GM18867 (cell line): ENCODE measurements at regions not wholly inside any gene's neighbourhood (a gene's known extent, or its start where the extent isn't known, plus 50 kb on each side); places are given as distances from the start of the nearest gene placed in this dataset.

Experiments used
- ATAC-seq: cut with Tn5 transposase; IDR thresholded peaks from one replicate; pipeline ENCODE4 v1.9.1; 2021; ENCODE audit warnings: mild to moderate bottlenecking, moderate library complexity; ENCODE audit not compliant: unreplicated experiment

DNA sequence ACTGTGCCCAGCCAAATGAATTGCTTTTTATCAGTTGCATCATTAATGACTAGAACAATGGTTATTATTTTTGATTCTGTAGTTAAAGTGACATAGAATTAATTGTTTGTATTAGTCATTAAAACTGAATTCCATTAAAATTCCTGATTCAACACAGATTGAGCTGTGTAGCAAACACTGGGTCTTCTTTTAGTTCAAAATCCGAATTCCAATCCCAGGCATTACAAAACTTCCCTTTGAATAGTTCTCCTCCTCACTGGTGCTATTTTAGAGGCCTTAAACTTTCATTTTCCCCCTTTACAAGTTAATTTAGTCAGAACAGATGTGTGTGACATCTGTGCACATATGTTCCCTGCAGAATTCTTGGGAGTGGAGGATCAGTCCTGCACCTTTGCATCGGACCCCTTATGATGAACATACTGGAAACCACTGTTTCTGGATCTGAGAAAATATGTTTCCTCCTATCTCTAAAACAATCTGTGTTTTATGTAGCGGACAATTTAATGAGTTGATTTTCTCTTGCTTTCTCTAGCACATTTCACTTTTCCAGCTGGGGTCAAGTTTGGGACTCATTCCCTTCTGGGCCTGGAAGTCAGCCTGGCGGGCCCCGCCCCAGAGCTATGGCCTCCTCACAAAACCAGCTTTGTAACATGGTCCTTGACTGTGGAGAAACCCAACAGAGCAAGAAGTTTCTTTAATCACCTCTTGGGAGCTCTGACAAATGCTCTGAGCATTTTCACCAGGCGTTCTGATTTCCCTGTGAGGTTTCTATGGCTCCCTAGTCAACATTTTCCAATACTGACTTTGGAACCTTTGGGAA lies 87.9 kb upstream of the MAMDC2 start:
- no peak for ATAC-seq

DNA sequence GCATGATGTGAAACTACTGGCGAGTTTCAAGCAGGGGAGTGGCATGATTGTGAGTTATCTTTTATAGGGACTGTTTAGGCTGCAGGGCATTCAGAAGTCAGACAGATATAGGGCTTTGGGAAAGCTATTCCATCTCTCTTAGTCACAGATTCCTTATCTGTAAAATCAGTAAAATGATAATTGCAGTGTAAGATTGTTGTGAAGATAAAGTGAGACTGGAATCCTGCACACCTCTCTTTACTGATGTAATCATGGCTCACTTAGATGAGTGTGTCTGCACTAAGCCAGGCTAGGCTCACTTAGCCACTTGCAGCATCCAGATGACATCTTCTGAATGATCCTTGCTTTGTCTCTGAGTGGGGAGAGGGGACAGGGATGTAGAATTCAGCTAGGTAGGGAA lies 81.8 kb upstream of the MAMDC2 start:
- ATAC-seq: no peak

DNA sequence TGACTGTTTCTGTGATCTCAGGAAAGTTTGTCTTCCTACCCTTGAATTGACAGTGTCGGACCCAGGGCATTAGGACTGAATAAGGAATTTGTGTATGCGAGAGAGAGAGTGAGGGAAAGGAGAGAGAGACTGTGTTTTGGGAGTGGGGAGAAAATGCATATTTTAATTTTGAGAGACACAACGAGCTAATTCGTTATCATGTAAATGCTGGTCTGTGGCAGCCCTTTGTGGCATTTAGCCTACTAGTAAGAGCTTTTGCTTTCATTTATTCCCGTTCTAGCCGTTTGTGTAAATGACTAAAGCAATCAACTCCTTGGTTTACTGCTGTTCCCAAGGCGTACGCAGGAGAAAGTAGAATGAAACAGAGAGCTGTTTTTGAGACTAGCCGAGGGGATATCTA lies 79.8 kb upstream of the MAMDC2 start:
- ATAC-seq: no peak

DNA sequence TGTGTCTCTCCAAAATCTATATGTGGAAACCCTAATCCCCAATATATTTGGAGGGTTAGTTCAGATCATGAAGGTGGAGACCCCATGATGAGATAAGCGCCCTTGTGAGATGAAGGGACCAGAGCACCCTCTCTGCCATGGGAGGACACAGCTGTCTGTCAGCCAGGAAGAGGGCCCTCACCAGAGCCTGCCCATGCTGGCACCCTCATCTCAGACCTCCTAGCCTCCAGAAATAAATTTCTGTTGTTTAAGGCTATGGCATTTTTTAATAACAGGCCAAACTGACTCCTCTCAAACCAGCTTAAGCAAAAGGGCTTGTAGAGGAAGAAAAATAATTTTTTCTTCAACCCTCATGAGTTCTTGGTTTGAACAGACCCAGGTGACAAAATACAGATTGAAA lies 79.2 kb upstream of the MAMDC2 start:
- no peak for ATAC-seq

DNA sequence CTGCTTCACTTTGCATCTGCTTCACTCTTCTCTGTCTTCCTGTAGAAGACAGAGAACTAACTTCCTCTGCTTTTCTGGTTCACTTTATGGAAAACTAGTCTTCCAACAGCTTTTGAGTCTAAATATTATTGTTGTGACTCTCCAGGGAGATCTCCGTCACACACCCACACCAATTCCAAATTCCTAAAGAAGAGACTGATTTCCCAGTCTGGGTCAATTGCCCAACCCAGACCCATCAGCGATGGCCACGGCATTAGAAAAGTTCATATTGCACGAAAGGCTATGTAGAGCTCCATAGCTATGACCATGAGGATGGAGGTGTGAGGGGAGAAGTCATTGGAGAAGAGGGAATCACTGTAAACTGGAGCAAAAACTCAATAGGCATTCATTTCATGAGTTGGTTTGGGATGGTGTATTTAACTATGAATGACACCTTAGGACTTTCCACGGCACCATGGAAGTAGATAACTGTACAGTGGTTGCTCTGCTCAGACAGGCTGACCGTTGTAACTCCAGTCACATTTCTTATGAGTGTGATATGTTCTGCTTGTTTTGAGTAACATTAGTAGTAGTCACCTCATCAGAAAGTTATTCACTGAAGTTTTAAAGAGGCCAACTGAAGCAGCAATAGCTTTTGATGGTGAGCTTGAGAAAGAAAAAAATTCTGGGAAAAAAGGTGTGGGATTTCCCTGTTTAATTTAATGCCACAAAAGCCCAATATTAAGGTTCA lies 78.1 kb upstream of the MAMDC2 start:
- ATAC-seq: no peak

DNA sequence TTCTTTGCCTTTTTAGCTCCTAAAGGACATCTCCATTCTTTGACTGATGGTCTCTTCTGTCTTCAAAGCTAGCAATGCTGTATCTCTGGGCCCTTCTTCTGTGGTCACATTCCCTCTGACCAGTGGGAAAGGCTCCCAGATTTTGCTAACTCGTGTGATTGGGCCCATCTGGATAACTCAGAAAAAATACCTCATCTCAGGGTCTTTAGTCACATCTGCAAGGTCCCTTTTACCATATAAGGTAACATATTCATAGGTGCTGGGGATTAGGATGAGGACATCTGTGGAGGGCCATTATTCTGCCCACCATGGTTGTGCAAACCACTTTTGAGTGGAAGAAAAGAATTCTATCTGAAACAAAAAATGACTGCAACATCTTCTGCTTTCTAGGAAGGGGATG lies 76.3 kb upstream of the MAMDC2 start:
- ATAC-seq: no peak

DNA sequence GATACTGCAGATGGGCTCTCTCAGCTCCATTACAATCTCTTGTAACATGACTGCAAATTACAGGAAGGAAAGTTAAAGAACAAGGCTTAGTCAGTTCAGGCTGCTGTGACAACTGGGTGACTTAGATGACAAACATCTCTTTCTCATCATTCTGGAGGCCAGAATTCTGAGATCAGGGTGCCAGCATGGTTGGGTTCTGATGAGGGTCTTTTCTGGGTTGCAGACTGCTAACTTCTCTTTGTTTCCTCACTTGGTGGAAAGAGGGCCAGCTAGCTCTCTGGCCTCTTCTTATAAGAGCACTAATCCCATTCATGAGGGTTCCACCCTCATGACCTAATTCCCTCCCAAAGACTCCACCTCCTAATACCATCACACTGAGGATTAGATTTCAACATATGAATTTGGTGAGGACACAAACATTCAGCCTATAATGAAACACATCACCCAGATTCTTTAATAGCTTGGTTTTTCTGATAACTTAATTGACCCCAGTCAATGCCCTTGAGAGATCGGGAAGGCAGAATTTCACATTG lies 73.6 kb upstream of the MAMDC2 start:
- ATAC-seq: no peak

DNA sequence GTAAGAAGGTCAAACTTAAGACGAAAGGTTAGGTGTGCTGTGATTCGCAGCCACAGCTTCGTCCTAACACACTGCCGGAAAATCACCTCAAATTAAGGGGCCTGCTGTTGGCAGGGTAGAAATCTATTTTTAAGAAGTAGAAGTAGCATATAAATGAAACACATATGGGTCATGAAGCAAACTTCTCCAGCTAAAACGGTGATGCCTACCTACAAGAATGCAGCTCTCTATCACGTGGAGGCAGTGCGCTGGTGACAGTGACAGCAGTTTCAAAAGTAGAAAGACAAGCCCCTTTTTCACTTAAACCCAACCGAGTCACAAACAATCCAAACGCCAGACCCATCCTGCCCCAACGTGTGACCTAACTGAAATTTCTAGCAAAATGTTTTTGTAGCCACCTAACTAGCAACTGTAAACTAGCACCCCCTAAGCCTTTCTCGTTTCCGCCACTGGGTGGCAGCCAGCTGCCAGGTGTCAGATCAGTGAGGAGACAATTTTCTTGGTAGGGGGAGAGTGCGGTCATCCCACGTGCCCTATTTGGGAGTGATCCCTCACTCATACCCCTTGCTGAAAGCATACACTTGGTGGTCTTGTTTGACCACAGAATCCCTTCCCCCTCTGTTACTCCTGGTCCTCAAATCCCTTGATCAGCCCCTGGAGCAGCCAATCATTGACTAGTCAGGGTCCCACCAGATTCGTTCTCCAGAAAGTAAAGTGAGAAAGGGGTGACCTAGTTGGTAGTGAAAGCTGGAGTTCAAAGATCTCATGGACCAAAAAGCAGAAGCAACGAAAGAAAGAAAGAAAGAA lies 71.8 kb upstream of the MAMDC2 start:
- peak; percentile 72 for ATAC-seq

DNA sequence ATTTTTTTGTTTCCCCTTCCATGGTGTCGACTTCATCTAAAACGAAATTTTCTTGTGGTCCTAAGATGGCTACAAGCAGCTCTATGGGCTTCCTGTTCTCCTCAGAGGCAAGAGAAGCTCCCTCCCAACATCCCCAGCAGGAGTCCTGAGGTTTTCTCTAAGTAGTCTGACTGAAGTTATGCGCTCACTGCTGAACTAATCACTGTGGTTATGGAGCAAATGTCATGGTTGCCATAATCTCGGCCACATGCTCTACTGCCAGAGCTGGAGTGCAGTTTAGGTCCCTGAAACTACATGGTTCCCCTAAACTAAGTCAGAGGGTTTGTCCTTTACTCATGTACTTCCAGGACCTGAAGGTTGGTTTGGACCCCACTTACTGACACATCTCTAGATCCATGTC lies 68.0 kb upstream of the MAMDC2 start:
- ATAC-seq: no peak

DNA sequence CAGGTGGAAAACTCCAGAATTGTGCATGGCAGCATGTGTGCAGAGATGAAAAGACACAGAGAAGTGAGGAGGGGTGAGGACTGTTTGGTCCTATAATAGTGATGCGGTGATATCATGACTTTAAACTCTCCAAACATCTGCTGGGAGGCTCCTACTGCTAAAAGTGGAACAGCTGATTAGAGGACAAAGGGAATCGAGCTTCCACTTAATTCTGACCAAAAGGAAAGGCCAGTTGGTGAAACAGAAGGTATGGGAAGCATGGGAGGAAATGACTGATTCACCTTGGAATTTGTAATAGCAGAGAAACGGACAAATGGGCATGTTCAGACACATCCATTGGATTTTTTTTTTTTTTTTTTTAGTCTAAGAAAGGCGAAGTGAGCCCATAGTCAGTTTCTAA lies 67.5 kb upstream of the MAMDC2 start:
- ATAC-seq: no peak

DNA sequence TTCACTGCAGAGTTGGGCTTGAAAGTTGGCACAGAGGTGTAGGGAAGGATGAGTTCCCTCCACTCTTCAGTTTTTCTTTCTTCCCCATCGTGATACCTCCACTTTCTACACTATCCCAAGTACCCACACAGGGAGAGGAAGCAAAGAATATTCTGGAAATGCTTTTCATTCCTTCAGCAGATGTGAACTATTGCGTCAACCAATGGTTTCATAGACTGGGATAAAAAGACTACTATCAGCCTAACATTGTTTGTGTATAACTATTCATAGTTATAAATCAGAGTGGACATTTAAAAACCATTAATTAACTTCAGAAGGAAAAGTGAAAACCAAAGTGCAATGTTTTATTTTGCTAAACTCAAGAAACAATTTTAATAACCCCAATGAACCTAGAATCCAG lies 63.6 kb upstream of the MAMDC2 start:
- ATAC-seq: no peak

DNA sequence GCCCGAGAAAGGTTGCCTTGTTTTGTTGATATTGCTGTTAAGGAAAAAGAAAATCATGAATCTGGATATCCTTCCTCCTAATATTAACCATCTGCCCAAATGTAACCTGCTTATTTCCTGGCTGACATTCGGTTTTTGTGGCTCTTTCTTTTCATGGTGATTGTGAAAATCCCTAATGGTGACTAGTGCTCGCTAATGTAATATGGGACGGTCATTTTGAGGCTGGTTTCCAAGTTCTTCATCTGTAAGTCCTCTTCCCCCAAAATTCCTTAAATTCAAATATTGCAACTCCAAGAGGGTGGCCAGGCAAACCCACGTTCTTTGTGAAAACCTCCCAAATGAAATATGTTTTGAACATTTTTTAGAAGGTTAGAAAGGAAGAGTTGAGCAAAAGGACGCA lies 63.1 kb upstream of the MAMDC2 start:
- no peak for ATAC-seq

DNA sequence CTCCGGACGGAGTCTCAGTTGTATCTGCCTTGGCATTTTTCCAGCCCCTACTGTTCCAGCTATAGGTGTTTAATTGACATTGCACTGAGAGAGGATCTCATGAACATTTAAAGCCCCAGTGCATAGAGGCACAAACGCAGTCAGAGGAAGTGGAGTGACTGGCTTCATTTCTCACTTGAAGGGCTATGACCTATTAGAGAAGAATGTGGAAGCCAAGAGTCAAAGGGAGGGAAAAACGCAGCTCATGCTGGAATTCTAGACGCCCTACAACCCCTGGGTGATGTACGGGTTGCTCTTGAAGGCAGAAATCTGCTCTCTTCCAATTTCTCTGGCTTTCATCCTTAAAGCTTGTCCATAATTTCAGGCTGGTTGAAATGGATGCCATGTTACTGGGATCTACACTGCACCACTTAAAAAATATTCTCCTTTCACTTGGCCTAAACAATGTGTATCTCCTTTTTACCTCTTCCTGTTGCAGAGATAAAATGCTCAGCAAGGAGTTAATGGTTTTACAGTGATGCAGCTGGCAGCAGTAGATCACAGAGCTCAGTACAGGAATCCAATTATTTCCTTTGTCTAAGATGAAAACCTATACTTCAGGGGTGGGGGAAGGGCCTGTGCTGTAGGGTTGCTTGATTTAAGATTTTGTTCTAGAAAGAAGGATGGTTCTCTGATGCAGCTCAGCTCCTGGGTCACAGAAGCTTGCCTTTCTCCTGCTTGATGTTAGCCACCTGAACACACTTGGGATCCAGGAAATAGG lies 61.8 kb upstream of the MAMDC2 start:
- ATAC-seq: no peak

DNA sequence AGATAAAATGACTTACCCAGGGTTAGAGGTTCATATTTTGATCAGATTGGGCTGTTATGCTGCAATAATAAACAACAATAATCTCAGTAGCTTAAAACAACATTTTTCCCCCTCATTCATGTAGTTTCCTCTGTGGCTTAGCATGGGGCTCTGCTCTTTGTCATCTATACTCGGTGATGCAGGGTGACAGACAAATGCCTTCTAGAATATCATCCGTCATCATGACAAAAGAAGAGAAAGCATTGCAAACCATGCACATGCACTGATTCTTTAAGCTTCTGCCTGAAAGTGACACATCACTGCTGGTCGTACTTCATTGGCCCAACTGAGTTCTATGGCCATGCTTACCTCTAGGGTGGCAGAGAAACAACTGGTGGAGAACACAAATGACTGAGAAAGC lies 58.8 kb upstream of the MAMDC2 start:
- ATAC-seq: no peak

DNA sequence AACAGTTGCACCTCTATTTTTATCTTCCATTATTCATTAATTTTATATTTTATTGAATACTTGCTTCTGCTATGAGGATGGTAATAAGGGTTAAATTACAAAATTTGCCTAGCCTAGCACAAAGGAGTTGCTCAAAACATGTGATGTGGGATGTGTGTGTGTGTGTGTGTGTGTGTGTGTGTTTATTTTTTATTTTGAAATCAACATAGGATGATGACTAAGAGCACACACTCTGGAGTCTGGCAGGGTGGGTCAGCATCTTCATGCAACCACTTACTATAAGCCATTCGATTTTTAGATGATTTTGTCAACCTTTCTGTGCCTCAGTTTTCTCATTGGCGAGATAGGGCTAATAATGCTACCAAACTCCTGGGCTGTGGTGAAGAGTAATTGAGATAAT lies 57.7 kb upstream of the MAMDC2 start:
- ATAC-seq: no peak

DNA sequence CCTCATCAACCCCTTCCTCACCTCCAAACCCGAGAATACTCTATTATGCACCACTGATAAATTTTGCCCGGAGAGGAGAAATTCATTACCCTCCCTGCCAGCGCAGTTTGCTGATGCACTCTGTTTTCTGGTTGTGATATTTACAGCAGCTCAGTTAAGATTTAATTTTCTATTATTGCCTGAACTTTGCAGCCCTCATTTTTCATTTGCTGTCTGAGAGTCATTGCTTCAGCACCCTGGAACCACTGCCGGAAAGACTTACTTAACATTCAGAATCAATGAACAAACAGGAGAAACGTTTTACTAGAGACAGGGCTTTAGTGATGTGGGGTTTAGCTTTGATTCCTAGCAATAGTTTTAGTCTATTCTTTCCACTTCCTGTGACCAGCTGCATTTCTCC lies 56.7 kb upstream of the MAMDC2 start:
- no peak for ATAC-seq

DNA sequence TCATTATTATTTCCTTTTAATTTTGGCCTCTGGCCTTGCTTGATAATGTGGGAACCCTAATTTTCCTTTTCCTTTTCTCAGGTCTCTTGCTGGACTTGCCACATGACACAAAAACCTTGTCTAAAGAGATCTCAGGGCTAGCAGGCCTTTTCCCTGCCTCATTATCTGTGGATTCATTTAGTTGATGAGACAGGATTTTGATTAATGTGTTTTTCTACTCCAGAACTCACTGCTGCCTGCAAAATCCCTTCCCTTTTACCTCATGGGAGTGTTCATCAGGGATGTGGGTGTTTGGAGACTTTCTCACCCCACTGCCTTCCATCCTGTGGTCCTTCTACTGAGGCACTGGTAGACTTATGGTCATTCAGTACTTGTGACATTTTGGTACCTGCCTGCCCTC lies 56.2 kb upstream of the MAMDC2 start:
- no peak for ATAC-seq

DNA sequence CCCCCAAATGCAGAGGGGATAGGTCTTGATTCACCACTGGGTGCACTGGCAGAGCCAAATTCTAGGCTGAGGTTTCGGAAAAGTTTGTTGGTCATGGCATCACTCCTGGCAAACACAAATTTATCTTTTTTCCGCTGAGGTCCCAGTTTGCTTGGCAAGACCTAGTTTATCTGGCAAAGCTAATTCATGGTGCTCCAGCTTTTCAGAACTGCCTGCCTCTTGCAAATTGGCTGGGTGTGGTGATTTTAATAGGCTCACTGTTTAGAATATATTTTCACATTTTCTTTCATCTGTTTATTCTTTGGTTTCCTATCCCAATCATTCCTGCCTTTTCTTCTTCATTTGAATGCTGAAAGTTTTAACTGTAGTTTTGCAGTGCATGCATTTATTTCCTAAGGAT lies 50.5 kb upstream of the MAMDC2 start:
- ATAC-seq: no peak
